Spinal cord (tissue), 9 donors: ENCODE measurements at regions not wholly inside any gene's neighbourhood (a gene's known extent, or its start where the extent isn't known, plus 50 kb on each side); places are given as distances from the start of the nearest gene placed in this dataset.
A peak's percentile ranks its signal among the peaks of the same experiment; 100 is the strongest.
"Not testable (repeated sequence)": the region's sequence is repeated elsewhere in the genome, so short reads cannot be mapped to it uniquely, and the experiment has no call there.

Experiments
- DNase-seq, 6 donors: peaks; one replicate each; pipeline versions ENCODE4 v3.0.0 to v3.0.0-alpha.2; 2013 to 2015; ENCODE audit warnings: low spot score in 6 of 6, low read depth in 4 of 6
- H3K27ac ChIP-seq: one replicate; pipeline ENCODE4 v1.5.1; 2013; ENCODE audit warnings: low read depth, low read length, control low read depth
- H3K27me3 ChIP-seq: one replicate; pipeline ENCODE4 v1.6.1; 2013; ENCODE audit warnings: low read length; ENCODE audit not compliant: control insufficient read depth, insufficient read depth
- H3K36me3 ChIP-seq: one replicate; pipeline ENCODE4 v1.6.1; 2013; ENCODE audit warnings: low read length; ENCODE audit not compliant: control insufficient read depth, insufficient read depth
- H3K4me1 ChIP-seq: one replicate; pipeline ENCODE4 v1.6.1; 2013; ENCODE audit warnings: low read length; ENCODE audit not compliant: control insufficient read depth, insufficient read depth
- H3K4me3 ChIP-seq: one replicate; pipeline ENCODE4 v1.5.1; 2013; ENCODE audit warnings: low read depth, low read length, control low read depth
- H3K9me3 ChIP-seq: one replicate; pipeline ENCODE4 v1.6.1; 2013; ENCODE audit warnings: low read length; ENCODE audit not compliant: control insufficient read depth, insufficient read depth
- WGBS: methylation state at CpG from one replicate; pipeline ENCODE4 v1.1.5; 2013; ENCODE audit warnings: missing lambda C conversion rate; ENCODE audit not compliant: insufficient coverage; 5-methylcytosine and 5-hydroxymethylcytosine counted together
- donor health status: healthy.

- H3K9me3 ChIP-seq: no peaks in the 10 kb centered on the region
- H3K4me1 ChIP-seq: no peaks in the 10 kb centered on the region
- H3K4me3 ChIP-seq: no peak overlapping the region
- no CpG with 5 or more reads among the region's 3 CpGs for WGBS
- H3K27me3 ChIP-seq: no peaks in the 10 kb centered on the region
- H3K36me3 ChIP-seq: no peaks in the 10 kb centered on the region
- no peak overlapping the region for H3K27ac ChIP-seq
- DNase-seq: no peak
These were observed 1020.7 kb upstream of the SLIT2 start for GRCh38 chr4:19230906-19231545.

GRCh38 chr4:19227701-19228100 is 1024.0 kb upstream of the SLIT2 start:
- Histone ChIP-seq H3K36me3 (no peaks in the 10 kb centered on the region), H3K27me3 (no peaks in the 10 kb centered on the region), H3K4me3 (no peak overlapping the region), H3K9me3 (no peaks in the 10 kb centered on the region), H3K27ac (no peak overlapping the region), H3K4me1 (no peaks in the 10 kb centered on the region)
- no CpG with 5 or more reads among the region's 4 CpGs for WGBS
- no peak for DNase-seq

DNA sequence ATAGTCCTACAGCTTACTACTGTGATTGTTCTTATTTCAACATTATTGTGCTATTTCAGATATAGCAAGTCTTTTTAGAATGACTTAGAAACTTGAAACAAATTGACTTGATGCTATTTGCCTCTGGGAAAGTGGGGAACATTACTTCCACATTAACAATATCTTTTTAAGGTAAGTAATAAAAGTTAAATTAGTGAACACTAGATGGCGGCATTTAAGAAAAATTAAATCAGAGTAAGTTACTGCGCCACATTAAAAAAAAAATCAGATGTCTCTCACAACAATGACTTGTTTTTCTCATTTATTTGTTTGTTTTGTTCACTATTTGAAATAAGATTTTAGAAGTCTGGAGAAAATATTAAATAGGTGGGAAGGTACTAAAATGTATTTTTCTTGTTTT is 1026.9 kb upstream of the SLIT2 start:
- WGBS: no CpG with 5 or more reads among the region's 2 CpGs
- peak in 4 of 6 donors; percentile 17 to 79 (median 34) for DNase-seq
- H3K27ac ChIP-seq: no peak overlapping the region
- no peaks in the 10 kb centered on the region for H3K27me3 ChIP-seq
- no peaks in the 10 kb centered on the region for H3K36me3 ChIP-seq
- H3K9me3 ChIP-seq: no peaks in the 10 kb centered on the region
- no peak overlapping the region for H3K4me3 ChIP-seq
- no peaks in the 10 kb centered on the region for H3K4me1 ChIP-seq

DNA sequence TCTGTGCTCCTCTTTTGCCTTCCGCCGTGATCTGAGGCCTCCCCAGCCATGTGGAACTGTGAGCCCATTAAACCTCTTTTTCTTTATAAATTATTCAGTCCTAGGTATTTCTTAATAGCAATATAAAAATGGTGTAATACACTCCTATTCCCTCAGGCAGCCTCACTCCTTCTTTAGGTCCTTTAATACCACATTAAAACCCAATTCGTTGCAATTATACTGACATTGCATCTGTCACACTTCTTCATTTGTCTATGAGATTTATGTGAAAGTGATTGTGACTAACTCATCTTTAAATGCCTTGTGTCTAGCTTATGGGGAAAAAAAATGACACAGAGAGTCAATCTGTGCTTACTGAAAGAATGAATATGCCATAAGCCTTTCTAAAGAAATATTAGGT is 1035.2 kb upstream of the SLIT2 start:
- Histone ChIP-seq H3K4me1 (no peaks in the 10 kb centered on the region), H3K36me3 (no peaks in the 10 kb centered on the region)
- no CpG with 5 or more reads among the region's 3 CpGs for WGBS

GRCh38 chr4:19214591-19215186 is 1037.0 kb upstream of the SLIT2 start:
- Histone ChIP-seq H3K9me3 (no peaks in the 10 kb centered on the region), H3K36me3 (no peaks in the 10 kb centered on the region), H3K27ac (no peak overlapping the region), H3K4me3 (no peak overlapping the region), H3K4me1 (no peaks in the 10 kb centered on the region), H3K27me3 (no peaks in the 10 kb centered on the region)
- 33% methylated on average over 1 of the region's 4 CpGs for WGBS
- DNase-seq: peak in 1 of 6 donors; percentile 12

More for the DNA sequence above, 1035.2 kb upstream of the SLIT2 start:
- Histone ChIP-seq H3K27me3 (no peaks in the 10 kb centered on the region), H3K4me3 (no peak overlapping the region), H3K27ac (no peak overlapping the region), H3K9me3 (no peaks in the 10 kb centered on the region)
- no peak for DNase-seq

DNA sequence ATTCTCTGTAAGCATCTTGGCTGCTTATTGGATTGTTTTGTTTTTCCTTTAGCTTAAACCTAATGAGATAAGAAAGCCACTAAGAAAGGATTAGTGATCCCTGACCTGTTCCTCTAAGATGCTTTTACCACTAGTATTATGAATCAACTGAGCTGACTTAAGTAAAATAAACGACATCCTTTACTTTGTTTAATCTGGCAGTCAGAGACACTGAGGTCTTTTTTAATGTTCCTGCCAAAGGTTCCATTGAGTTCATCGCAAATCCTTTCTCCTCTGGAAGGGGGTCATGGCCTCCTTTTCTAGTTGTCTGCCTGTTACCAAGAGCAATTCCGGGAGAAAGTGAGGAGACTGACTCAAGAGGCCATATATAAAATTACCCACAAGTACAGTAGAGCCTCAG is 1038.3 kb upstream of the SLIT2 start:
- WGBS: 20% methylated on average over 2 of the region's 3 CpGs
- Histone ChIP-seq H3K9me3 (no peaks in the 10 kb centered on the region), H3K4me1 (no peaks in the 10 kb centered on the region), H3K4me3 (no peak overlapping the region), H3K27ac (no peak overlapping the region), H3K27me3 (no peaks in the 10 kb centered on the region), H3K36me3 (no peaks in the 10 kb centered on the region)
- peak in 3 of 6 donors; percentile 2 to 53 (median 24) for DNase-seq

DNA sequence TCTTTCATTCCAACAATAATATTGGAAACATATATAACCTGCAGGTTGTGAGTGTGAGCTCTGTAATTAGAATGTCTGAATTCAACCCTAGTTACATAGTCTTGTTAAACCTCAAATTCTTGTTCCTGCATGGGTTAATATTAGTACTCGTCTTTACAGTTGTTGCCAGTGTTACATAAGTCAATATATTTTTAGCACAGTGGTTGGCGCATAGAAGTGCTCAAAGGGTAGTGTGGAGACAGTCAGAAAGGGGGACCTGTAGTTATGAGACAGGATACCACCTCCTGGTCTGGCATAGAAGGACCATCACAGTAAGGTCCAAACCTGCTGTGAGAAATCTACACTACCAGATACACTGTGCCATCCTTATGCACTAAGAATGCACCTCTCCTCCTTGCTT is 1045.9 kb upstream of the SLIT2 start:
- Histone ChIP-seq H3K9me3 (peaks cover 2% of the 10 kb centered on the region), H3K27ac (no peak overlapping the region), H3K4me3 (no peak overlapping the region), H3K27me3 (no peaks in the 10 kb centered on the region), H3K4me1 (no peaks in the 10 kb centered on the region), H3K36me3 (no peaks in the 10 kb centered on the region)
- no CpG with 5 or more reads among the region's 2 CpGs for WGBS
- DNase-seq: no peak

GRCh38 chr4:19197838-19198237 is 1053.9 kb upstream of the SLIT2 start:
- WGBS: over 99% methylated on average over 11 of the region's 17 CpGs

GRCh38 chr4:19195696-19196095 is 1056.0 kb upstream of the SLIT2 start:
- Histone ChIP-seq H3K9me3 (no peaks in the 10 kb centered on the region), H3K36me3 (no peaks in the 10 kb centered on the region), H3K4me1 (no peaks in the 10 kb centered on the region), H3K4me3 (no peak overlapping the region), H3K27ac (no peak overlapping the region), H3K27me3 (no peaks in the 10 kb centered on the region)
- WGBS: 0% methylated on average over 1 of the region's 2 CpGs
- DNase-seq: peak in 1 of 6 donors; percentile 10

More at GRCh38 chr4:19197838-19198237, 1053.9 kb upstream of the SLIT2 start:
- not testable (repeated sequence) for H3K27me3 ChIP-seq, H3K36me3 ChIP-seq, DNase-seq, H3K9me3 ChIP-seq, H3K4me1 ChIP-seq, H3K4me3 ChIP-seq, H3K27ac ChIP-seq

DNA sequence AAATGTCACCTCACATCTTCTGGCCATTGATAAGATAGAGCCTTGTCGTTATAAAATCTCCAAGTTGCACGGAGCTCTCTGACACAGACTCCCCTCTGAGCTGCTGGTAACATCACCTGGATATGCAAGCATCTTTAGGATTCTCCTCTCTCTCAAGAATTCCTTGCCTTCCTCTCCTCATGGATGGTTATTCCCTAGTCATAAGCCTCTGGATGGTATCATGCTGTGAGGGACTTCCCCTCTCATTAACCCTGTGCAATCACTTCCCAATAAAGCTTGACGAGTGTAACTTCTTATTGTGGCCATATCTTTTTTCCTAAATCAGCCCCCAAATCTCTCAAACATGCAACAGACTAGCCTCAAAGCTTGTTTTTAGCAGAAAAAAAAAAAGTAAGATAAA is 1057.0 kb upstream of the SLIT2 start:
- H3K4me3 ChIP-seq: no peak overlapping the region
- 41% methylated on average over 2 of the region's 3 CpGs for WGBS
- no peaks in the 10 kb centered on the region for H3K36me3 ChIP-seq
- no peak for DNase-seq
- no peak overlapping the region for H3K27ac ChIP-seq
- H3K9me3 ChIP-seq: no peaks in the 10 kb centered on the region
- no peaks in the 10 kb centered on the region for H3K4me1 ChIP-seq
- H3K27me3 ChIP-seq: no peaks in the 10 kb centered on the region
